ENCODE measurements at regions not wholly inside any gene's neighbourhood (a gene's known extent, or its start where the extent isn't known, plus 50 kb on each side); places are given as distances from the start of the nearest gene placed in this dataset.

- CTCF ChIA-PET: no interaction called here
- no peak overlapping the region for H3K4me3 ChIP-seq (ENCODE audit: low read depth in 2 of 2, low read length in 1 of 2)
These were observed 109.7 kb upstream of the GMNC start for GRCh38 chr3:190972196-190972595.

GRCh38 chr3:190970560-190970959, 108.1 kb upstream of the GMNC start:
- Histone ChIP-seq H3K27ac (ENCODE audit: low read depth in 2 of 2, low read length in 1 of 2) (no peak overlapping the region), H3K9ac (no peak overlapping the region), H3K79me2 (ENCODE audit: insufficient read depth) (no peaks in the 10 kb centered on the region), H3K9me3 (no peaks in the 10 kb centered on the region), H3K4me3 (ENCODE audit: low read depth in 2 of 2, low read length in 1 of 2) (no peak overlapping the region), H3K27me3 (ENCODE audit: insufficient read depth) (no peaks in the 10 kb centered on the region), H3K9me2 (no peaks in the 10 kb centered on the region), H3K4me2 (no peak overlapping the region), H4K20me1 (ENCODE audit: insufficient read depth) (no peaks in the 10 kb centered on the region), H3K36me3 (replicated peaks in 1 of 2; ENCODE audit: control insufficient read depth in 1 of 2, insufficient read depth in 2 of 2, low read length in 1 of 2) (no peaks in the 10 kb centered on the region), H3K4me1 (ENCODE audit: control insufficient read depth in 1 of 2, insufficient read depth in 2 of 2, low read depth in 1 of 2, low read length in 1 of 2) (no peaks in the 10 kb centered on the region), H3F3A (replicated peaks; ENCODE audit: insufficient read depth) (no peaks in the 10 kb centered on the region), H2AFZ (ENCODE audit: low read depth) (no peak overlapping the region)
- no peak for DNase-seq
- ChIA-PET POLR2A (no interaction called here), CTCF (interaction anchor here (1.2 kb wide), 1 partner anchor 80 kb away, joined by 4 read pairs; no protein-coding TSS in a partner anchor)
- TF ChIP-seq FOXM1 (IDR thresholded peaks at IDR 0.05; ENCODE audit: low read depth) (no peak), MXI1 (IDR thresholded peaks at IDR 0.05; ENCODE audit: low read depth, low read length) (no peak), USF2 (IDR thresholded peaks at IDR 0.05; ENCODE audit: borderline replicate concordance, low read depth, low read length) (no peak), RAD21 (IDR thresholded peaks at IDR 0.05; ENCODE audit: low read length) (no peak), SMC3 (IDR thresholded peaks at IDR 0.05; ENCODE audit: low read depth, low read length) (no peak), CHD2 (IDR thresholded peaks at IDR 0.05; ENCODE audit: low read length, partially characterized antibody) (no peak), GATA2 (CRISPR knock-in tag; IDR thresholded peaks at IDR 0.05) (no peak), TCF12 (IDR thresholded peaks at IDR 0.05) (no peak), GABPA (IDR thresholded peaks at IDR 0.05; ENCODE audit: low read depth) (no peak), PBX3 (IDR thresholded peaks at IDR 0.05) (no peak), FOSL2 (IDR thresholded peaks at IDR 0.05; ENCODE audit: borderline replicate concordance, low read depth) (no peak), RFX5 (IDR thresholded peaks at IDR 0.05; ENCODE audit: low read length) (no peak), EP300 (IDR thresholded peaks at IDR 0.05; ENCODE audit: borderline replicate concordance in 1 of 2, low read depth in 1 of 2, low read length in 1 of 2) (no peak), RXRA (IDR thresholded peaks at IDR 0.05; ENCODE audit: borderline replicate concordance, low read depth) (no peak), NFIC (IDR thresholded peaks at IDR 0.05; ENCODE audit: borderline replicate concordance) (no peak), RCOR1 (IDR thresholded peaks at IDR 0.05; ENCODE audit: low read length) (no peak), TEAD4 (IDR thresholded peaks at IDR 0.05; ENCODE audit: borderline replicate concordance, insufficient read depth) (no peak)

More at GRCh38 chr3:190972196-190972595, 109.7 kb upstream of the GMNC start:
- WGBS (ENCODE audit: low lambda C conversion rate): 13% methylated on average over 5 of the region's 5 CpGs
- H3K27ac ChIP-seq (ENCODE audit: low read depth in 2 of 2, low read length in 1 of 2): no peak overlapping the region
- no peaks in the 10 kb centered on the region for H4K20me1 ChIP-seq (ENCODE audit: insufficient read depth)
- TF ChIP-seq GABPA (IDR thresholded peaks at IDR 0.05; ENCODE audit: low read depth) (no peak), CHD2 (IDR thresholded peaks at IDR 0.05; ENCODE audit: low read length, partially characterized antibody) (no peak), NFIC (IDR thresholded peaks at IDR 0.05; ENCODE audit: borderline replicate concordance) (no peak), SMC3 (IDR thresholded peaks at IDR 0.05; ENCODE audit: low read depth, low read length) (no peak), FOXJ3 (CRISPR knock-in tag; IDR thresholded peaks at IDR 0.05) (no peak), EP300 (IDR thresholded peaks at IDR 0.05; ENCODE audit: borderline replicate concordance in 1 of 2, low read depth in 1 of 2, low read length in 1 of 2) (no peak), RXRA (IDR thresholded peaks at IDR 0.05; ENCODE audit: borderline replicate concordance, low read depth) (no peak), REST (IDR thresholded peaks at IDR 0.05; ENCODE audit: low read depth, low read length) (no peak), EZH2phosphoT487 (IDR thresholded peaks at IDR 0.05; ENCODE audit: borderline replicate concordance, low read depth) (no peak), FOXM1 (IDR thresholded peaks at IDR 0.05; ENCODE audit: low read depth) (no peak), POLR2AphosphoS5 (IDR thresholded peaks at IDR 0.05; ENCODE audit: low read depth, low read length) (no peak)
- no peaks in the 10 kb centered on the region for H3K27me3 ChIP-seq (ENCODE audit: insufficient read depth)
- no peaks in the 10 kb centered on the region for H3K79me2 ChIP-seq (ENCODE audit: insufficient read depth)
- no peak for DNase-seq
- no peaks in the 10 kb centered on the region for H3K4me1 ChIP-seq (ENCODE audit: control insufficient read depth in 1 of 2, insufficient read depth in 2 of 2, low read depth in 1 of 2, low read length in 1 of 2)
- H2AFZ ChIP-seq (ENCODE audit: low read depth): no peak overlapping the region
- POLR2A ChIA-PET: no interaction called here
- no peak overlapping the region for H3K4me2 ChIP-seq
- no peaks in the 10 kb centered on the region for H3K9me2 ChIP-seq
- no peak overlapping the region for H3K9ac ChIP-seq
- H3F3A ChIP-seq (replicated peaks; ENCODE audit: insufficient read depth): no peaks in the 10 kb centered on the region
- no peaks in the 10 kb centered on the region for H3K9me3 ChIP-seq
- no peaks in the 10 kb centered on the region for H3K36me3 ChIP-seq (replicated peaks in 1 of 2; ENCODE audit: control insufficient read depth in 1 of 2, insufficient read depth in 2 of 2, low read length in 1 of 2)
